ENCODE measurements at regions not wholly inside any gene's neighbourhood (a gene's known extent, or its start where the extent isn't known, plus 50 kb on each side); places are given as distances from the start of the nearest gene placed in this dataset.

DNA sequence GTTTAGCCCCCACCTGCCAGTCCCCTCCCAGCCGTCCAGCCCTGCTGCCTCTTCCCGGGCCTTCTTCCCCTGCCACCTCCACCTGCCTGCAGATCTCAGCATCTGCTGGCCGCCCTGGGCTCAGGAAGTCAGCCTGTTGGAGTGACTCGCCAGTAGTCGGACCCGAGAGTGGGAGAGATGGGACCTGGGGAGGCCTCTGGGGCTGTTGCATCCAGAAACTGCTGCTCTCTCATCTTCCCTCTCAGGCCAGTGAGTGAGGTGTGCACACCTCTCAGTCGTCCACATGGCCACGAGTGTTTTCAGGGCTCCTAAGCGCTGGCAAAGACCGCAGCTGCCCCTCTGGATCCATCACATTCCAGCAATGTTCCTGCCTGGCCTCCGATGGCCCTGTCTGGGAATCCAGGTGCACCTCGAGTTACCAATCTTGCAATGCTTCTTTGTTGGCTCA is 151.8 kb upstream of the SOX1 start:
- no peak for TF ChIP-seq EP300 (IDR thresholded peaks at IDR 0.05)
- TF ChIP-seq, protein P1, sequence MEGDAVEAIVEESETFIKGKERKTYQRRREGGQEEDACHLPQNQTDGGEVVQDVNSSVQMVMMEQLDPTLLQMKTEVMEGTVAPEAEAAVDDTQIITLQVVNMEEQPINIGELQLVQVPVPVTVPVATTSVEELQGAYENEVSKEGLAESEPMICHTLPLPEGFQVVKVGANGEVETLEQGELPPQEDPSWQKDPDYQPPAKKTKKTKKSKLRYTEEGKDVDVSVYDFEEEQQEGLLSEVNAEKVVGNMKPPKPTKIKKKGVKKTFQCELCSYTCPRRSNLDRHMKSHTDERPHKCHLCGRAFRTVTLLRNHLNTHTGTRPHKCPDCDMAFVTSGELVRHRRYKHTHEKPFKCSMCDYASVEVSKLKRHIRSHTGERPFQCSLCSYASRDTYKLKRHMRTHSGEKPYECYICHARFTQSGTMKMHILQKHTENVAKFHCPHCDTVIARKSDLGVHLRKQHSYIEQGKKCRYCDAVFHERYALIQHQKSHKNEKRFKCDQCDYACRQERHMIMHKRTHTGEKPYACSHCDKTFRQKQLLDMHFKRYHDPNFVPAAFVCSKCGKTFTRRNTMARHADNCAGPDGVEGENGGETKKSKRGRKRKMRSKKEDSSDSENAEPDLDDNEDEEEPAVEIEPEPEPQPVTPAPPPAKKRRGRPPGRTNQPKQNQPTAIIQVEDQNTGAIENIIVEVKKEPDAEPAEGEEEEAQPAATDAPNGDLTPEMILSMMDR (IDR thresholded peaks at IDR 0.05): no peak
- TF ChIP-seq POLR2A (IDR thresholded peaks at IDR 0.05): no peak
- no peak for TF ChIP-seq POLR2AphosphoS5 (IDR thresholded peaks at IDR 0.05)
